K562 (cell line): ENCODE measurements at regions not wholly inside any gene's neighbourhood (a gene's known extent, or its start where the extent isn't known, plus 50 kb on each side); places are given as distances from the start of the nearest gene placed in this dataset.

Source experiments
- ATAC-seq: fragments of 200-7000 bp; cut with Tn5 transposase; 3 replicates; pipeline ENCODE4 v1.9.1; 2020; ENCODE audit warnings: moderate library complexity
- BruUV-seq: library from RNA; stranded (reverse); fragments of 400-500 nt; replicated peaks from 2 replicates; lab custom pipeline; 2021; lab: Mats Ljungman, UMichigan
- CTCF ChIA-PET: fragments of 300-600 bp; formaldehyde crosslinking; extraction: SDS; loops from one replicate; lab custom pipeline; 2021; ENCODE audit warnings: low intra/inter-chr PET ratio; lab: Yijun Ruan, JAX
- POLR2A ChIA-PET: fragments of 300-600, 350-650 bp; sonication (Branson Sonifier 250); formaldehyde crosslinking; extraction: SDS; loops from one replicate; lab custom pipeline; 2021; ENCODE audit warnings: antibody characterized with exemption, inconsistent platforms; lab: Yijun Ruan, JAX
- DNase-seq, 4 experiments: peaks; one replicate each; pipeline versions ENCODE4 v3.0.0 to v3.0.0-alpha.2; 2011 to 2018; ENCODE audit warnings: low spot score in 3 of 4, mixed read lengths in 3 of 4; ENCODE audit errors: extremely low read depth in 1 of 4
- FAIRE-seq: peaks from 2 replicates; lab custom pipeline; 2011; peaks lifted over from hg19 to GRCh38; lab: Jason Lieb, UNC
- H2AFZ ChIP-seq: 2 replicates; pipeline ENCODE4 v1.6.0; 2011; ENCODE audit warnings: low read depth, low read length, control low read depth, inconsistent platforms
- H3K27ac ChIP-seq: fragments of 200-600 bp; 3 replicates; pipeline ENCODE4 v1.8.0; 2011; ENCODE audit warnings: low read depth, mild to moderate bottlenecking, control low read depth, inconsistent platforms, low read length, moderate library complexity, mixed read lengths; ENCODE audit errors: extremely low read depth
- H3K27me3 ChIP-seq, 2 experiments: fragments of 300-600 bp in 1 of 2; 2 replicates in 1 of 2; 3 replicates in 1 of 2; pipeline versions ENCODE4 v1.6.0 to v1.8.0; 2011; ENCODE audit warnings: inconsistent platforms in 2 of 2, low read length in 2 of 2, mild to moderate bottlenecking in 1 of 2, mixed read lengths in 1 of 2, moderate library complexity in 1 of 2; ENCODE audit not compliant: control insufficient read depth in 2 of 2, insufficient read depth in 2 of 2
- H3K36me3 ChIP-seq: fragments of 300-600 bp; 3 replicates; pipeline ENCODE4 v1.8.0; 2011; ENCODE audit warnings: mild to moderate bottlenecking, low read length, inconsistent platforms; ENCODE audit not compliant: control insufficient read depth, insufficient read depth
- H3K4me1 ChIP-seq, 2 experiments: fragments of 200-600 bp in 1 of 2; replicated peaks in 1 of 2; 2 replicates in 1 of 2; 3 replicates in 1 of 2; pipeline versions ENCODE4 v1.5.1 to v1.8.0; 2011; ENCODE audit warnings: inconsistent platforms in 2 of 2, low read length in 2 of 2, mild to moderate bottlenecking in 1 of 2, mixed read lengths in 1 of 2, moderate library complexity in 1 of 2; ENCODE audit not compliant: control insufficient read depth in 2 of 2, insufficient read depth in 2 of 2
- H3K4me2 ChIP-seq: 2 replicates; pipeline ENCODE4 v1.6.1; 2011; ENCODE audit warnings: low read length, control low read depth, inconsistent platforms, mixed read lengths; ENCODE audit not compliant: insufficient read depth
- H3K4me3 ChIP-seq: fragments of 200-600 bp; sonication (generic), shearing (Covaris generic); 2 replicates; pipeline ENCODE4 v1.5.1; 2016; ENCODE audit warnings: control low read depth, inconsistent platforms
- H3K79me2 ChIP-seq: fragments of 200-600 bp; 3 replicates; pipeline ENCODE4 v1.8.0; 2011; ENCODE audit warnings: low read length, inconsistent platforms; ENCODE audit not compliant: control insufficient read depth, insufficient read depth
- H3K9ac ChIP-seq, 2 experiments: 2 replicates each; pipeline versions ENCODE4 v1.6.0 to v1.6.1; 2011; ENCODE audit warnings: low read depth in 2 of 2, low read length in 2 of 2, control low read depth in 1 of 2, inconsistent platforms in 1 of 2, mild to moderate bottlenecking in 1 of 2, mixed read lengths in 1 of 2; ENCODE audit not compliant: insufficient read depth in 1 of 2
- H3K9me1 ChIP-seq: one replicate; pipeline ENCODE4 v1.6.0; 2011; ENCODE audit warnings: inconsistent platforms, mild to moderate bottlenecking, low read length, moderate library complexity; ENCODE audit not compliant: control insufficient read depth, insufficient read depth
- H3K9me3 ChIP-seq: replicated peaks from 2 replicates; pipeline ENCODE4 v1.5.1; 2011; ENCODE audit warnings: low read depth, low read length, inconsistent platforms; ENCODE audit not compliant: control insufficient read depth, insufficient read depth
- H4K20me1 ChIP-seq: replicated peaks from 2 replicates; pipeline ENCODE4 v1.6.1; 2011; ENCODE audit warnings: low read length, inconsistent platforms, mixed read lengths; ENCODE audit not compliant: control insufficient read depth, insufficient read depth
- CREB3 ChIP-seq: fragments of 450-650 bp; conservative IDR thresholded peaks from 2 replicates; pipeline ENCODE4 v1.6.1; 2016; ENCODE audit warnings: missing genetic modification characterization, low read depth, mild to moderate bottlenecking, missing compliant biosample characterization, moderate library complexity
- E2F5 ChIP-seq: sonication (generic); formaldehyde crosslinking; IDR thresholded peaks from 2 replicates; pipeline ENCODE4 v1.8.0; 2022; ENCODE audit warnings: mild to moderate bottlenecking, missing genetic modification reagents
- NONO ChIP-seq, 2 experiments: fragments of 200-400 bp in 1 of 2; fragments of 450-650 bp in 1 of 2; formaldehyde crosslinking in 1 of 2; IDR thresholded peaks; 2 replicates each; pipeline ENCODE4 v1.6.1; 2017; ENCODE audit warnings: low read depth in 2 of 2, mild to moderate bottlenecking in 2 of 2, moderate library complexity in 2 of 2, low read length in 1 of 2
- SAFB2 ChIP-seq: fragments of 200-400 bp; formaldehyde crosslinking; IDR thresholded peaks from 2 replicates; pipeline ENCODE4 v1.6.1; 2018; ENCODE audit warnings: borderline replicate concordance, low read length, low read depth, moderate library complexity; ENCODE audit not compliant: severe bottlenecking
- SRSF3 ChIP-seq: fragments of 200-400 bp; formaldehyde crosslinking; IDR thresholded peaks from 2 replicates; pipeline ENCODE4 v1.6.1; 2016; ENCODE audit warnings: mild to moderate bottlenecking, low read length, moderate library complexity; ENCODE audit not compliant: insufficient read depth
- WGBS: fragments of 100-300 bp; shearing (Covaris generic); methylation state at CpG from one replicate; pipeline ENCODE4 v1.1.6; 2016; ENCODE audit warnings: low coverage, mixed read lengths; ENCODE audit not compliant: insufficient coverage; ENCODE audit errors: missing lambda C conversion rate; 5-methylcytosine and 5-hydroxymethylcytosine counted together
- in situ Hi-C: fragments of 300-500 bp; cut with MboI; formaldehyde crosslinking; loops from 4 replicates; pipeline ENCODE4 v1.15.0; 2018; ENCODE audit warnings: inconsistent platforms, mixed read lengths
- intact Hi-C: fragments of 100-400 bp; cut with micrococcal nuclease; formaldehyde crosslinking; loops from 2 replicates; pipeline ENCODE4 v1.14.2; 2022

- no peak for TF ChIP-seq CREB3 (tag)
Observed at GRCh38 chr16:65540901-65541300, 419.0 kb upstream of the CDH11 start (continued).

- no TSS peak for BruUV-seq
- Histone ChIP-seq H3K27me3 (no peaks in the 10 kb centered on the region), H3K4me1 (no peaks in the 10 kb centered on the region), H3K9me1 (no peaks in the 10 kb centered on the region), H2AFZ (no peak overlapping the region), H3K79me2 (no peaks in the 10 kb centered on the region), H3K27ac (no peak overlapping the region), H3K36me3 (no peaks in the 10 kb centered on the region), H3K9ac (no peak overlapping the region), H4K20me1 (no peaks in the 10 kb centered on the region), H3K4me2 (no peak overlapping the region), H3K9me3 (no peaks in the 10 kb centered on the region), H3K4me3 (no peak overlapping the region)
- TF ChIP-seq NONO (IDR thresholded peaks at IDR 0.05; ENCODE audit: low read depth in 2 of 2, low read length in 1 of 2) (no peak), SRSF3 (no peak), SAFB2 (no peak), E2F5 (CRISPR knock-in tag) (no peak)
- intact Hi-C loops, result no loop called here
- FAIRE-seq (no peak), DNase-seq (no peak), ATAC-seq (no peak)
- ChIA-PET POLR2A (no interaction called here), CTCF (no interaction called here)
- 2% methylated on average over 3 of the region's 3 CpGs for WGBS
- in situ Hi-C loops, result no loop called here
Observed at GRCh38 chr16:65538976-65539375, 417.1 kb upstream of the CDH11 start.
